Fibroblast of skin of abdomen (primary cell): ENCODE measurements at regions not wholly inside any gene's neighbourhood (a gene's known extent, or its start where the extent isn't known, plus 50 kb on each side); places are given as distances from the start of the nearest gene placed in this dataset.
"Not testable (repeated sequence)": the region's sequence is repeated elsewhere in the genome, so short reads cannot be mapped to it uniquely, and the experiment has no call there.

Experiments used
- DNase-seq: peaks from one replicate; pipeline ENCODE4 v3.0.0-alpha.2; 2013

- DNase-seq: no peak
These were observed 139.3 kb upstream of the ALDH1B1 start for GRCh38 chr9:38253200-38253599.

- no peak for DNase-seq
These were observed 141.3 kb upstream of the ALDH1B1 start for GRCh38 chr9:38251036-38251860.

GRCh38 chr9:38250279-38251035 is 142.0 kb upstream of the ALDH1B1 start:
- DNase-seq: no peak

- DNase-seq: no peak
These were observed 142.8 kb upstream of the ALDH1B1 start for GRCh38 chr9:38249587-38250210.

GRCh38 chr9:38249049-38249448 is 143.5 kb upstream of the ALDH1B1 start:
- no peak for DNase-seq

- DNase-seq: no peak
These were observed 145.7 kb upstream of the ALDH1B1 start for GRCh38 chr9:38246833-38247232.

GRCh38 chr9:38244971-38245370 is 147.5 kb upstream of the ALDH1B1 start:
- no peak for DNase-seq

- DNase-seq: no peak
These were observed 148.5 kb upstream of the ALDH1B1 start for GRCh38 chr9:38243993-38244392.

- not testable (repeated sequence) for DNase-seq
These were observed 150.4 kb upstream of the ALDH1B1 start for GRCh38 chr9:38242151-38242550.

- no peak for DNase-seq
These were observed 152.5 kb upstream of the ALDH1B1 start for GRCh38 chr9:38240051-38240450.

GRCh38 chr9:38235244-38235643 is 157.3 kb upstream of the ALDH1B1 start:
- no peak for DNase-seq

GRCh38 chr9:38234479-38235170 is 157.9 kb upstream of the ALDH1B1 start:
- DNase-seq: no peak

GRCh38 chr9:38233796-38234355 is 158.6 kb upstream of the ALDH1B1 start:
- DNase-seq: no peak

- no peak for DNase-seq
These were observed 159.2 kb upstream of the ALDH1B1 start for GRCh38 chr9:38233343-38233742.

GRCh38 chr9:38232895-38233294 is 159.6 kb upstream of the ALDH1B1 start:
- no peak for DNase-seq

GRCh38 chr9:38229504-38230155 is 160.6 kb upstream of the SHB start:
- no peak for DNase-seq

GRCh38 chr9:38229104-38229500 is 160.1 kb upstream of the SHB start:
- DNase-seq: no peak

GRCh38 chr9:38228331-38229103 is 159.5 kb upstream of the SHB start:
- no peak for DNase-seq

GRCh38 chr9:38227656-38228055 is 158.6 kb upstream of the SHB start:
- peak; percentile 67 for DNase-seq

- DNase-seq: peak; percentile 86
These were observed 158.1 kb upstream of the SHB start for GRCh38 chr9:38227061-38227540.

GRCh38 chr9:38226491-38226951 is 157.5 kb upstream of the SHB start:
- no peak for DNase-seq
